ENCODE measurements at regions not wholly inside any gene's neighbourhood (a gene's known extent, or its start where the extent isn't known, plus 50 kb on each side); places are given as distances from the start of the nearest gene placed in this dataset.
A peak's percentile ranks its signal among the peaks of the same experiment; 100 is the strongest.

DNA sequence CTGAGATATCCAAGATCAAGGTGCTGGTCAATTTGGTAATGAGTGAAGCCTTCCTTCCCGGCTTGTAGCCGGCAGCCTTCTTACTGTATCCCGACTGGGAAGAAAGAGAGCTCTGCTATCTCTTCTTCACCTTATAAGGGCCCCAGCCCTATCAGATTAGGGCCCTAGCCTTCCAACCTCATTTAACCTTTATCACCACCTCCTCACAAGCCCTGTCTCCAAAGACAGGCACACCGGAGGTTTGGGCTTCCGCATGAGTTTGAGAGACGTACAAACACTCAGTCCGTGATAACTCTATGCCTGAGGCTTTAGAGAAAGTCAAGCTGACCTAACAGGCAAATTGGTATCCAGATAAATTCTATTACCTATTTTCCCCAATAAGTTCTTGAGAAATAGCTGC lies 243.9 kb downstream of the OPA1 start:
- Histone ChIP-seq H3K27ac (ENCODE audit: low read length) (peak overlapping the region; percentile 14), H3K9me3 (ENCODE audit: control insufficient read depth, low read depth, low read length) (no peaks in the 10 kb centered on the region), H3K27me3 (ENCODE audit: control insufficient read depth, insufficient read depth, low read length) (no peaks in the 10 kb centered on the region), H3K4me1 (ENCODE audit: control insufficient read depth, insufficient read depth, low read length) (peaks cover 36% of the 10 kb centered on the region), H3K36me3 (ENCODE audit: control insufficient read depth, insufficient read depth, low read length) (no peaks in the 10 kb centered on the region), H3K4me3 (ENCODE audit: low read length) (no peak overlapping the region)
- WGBS (ENCODE audit: insufficient coverage, low lambda C conversion rate), result 20% methylated on average over 1 of the region's 7 CpGs
- no peak for DNase-seq

DNA sequence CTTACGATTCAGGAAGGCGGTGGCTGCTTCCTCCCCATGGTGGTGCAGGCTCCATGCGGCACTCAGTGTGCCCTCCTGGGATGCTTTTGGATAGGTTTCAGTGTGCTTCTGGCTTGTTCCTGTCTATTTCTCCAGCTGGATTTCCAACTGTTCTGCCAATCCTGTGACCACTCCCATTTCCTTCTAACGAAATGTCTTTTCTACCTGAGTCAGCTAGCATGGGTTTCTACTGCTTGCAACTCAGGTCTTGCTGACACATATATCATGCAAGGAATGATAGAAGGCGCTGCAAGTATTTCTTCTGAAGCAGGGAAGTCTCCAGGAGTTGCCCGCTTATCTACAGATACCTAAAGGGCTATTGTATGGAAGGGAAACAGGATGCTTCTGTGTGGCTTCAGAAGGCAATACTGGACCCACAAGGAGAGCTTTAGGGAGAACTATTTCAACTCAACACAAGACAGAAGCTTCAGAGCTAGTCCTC lies 244.4 kb downstream of the OPA1 start:
- WGBS (ENCODE audit: insufficient coverage, low lambda C conversion rate), result 100% methylated on average over 1 of the region's 6 CpGs
- Histone ChIP-seq H3K27ac (ENCODE audit: low read length) (peak overlapping the region; percentile 14), H3K4me1 (ENCODE audit: control insufficient read depth, insufficient read depth, low read length) (peaks cover 38% of the 10 kb centered on the region), H3K27me3 (ENCODE audit: control insufficient read depth, insufficient read depth, low read length) (no peaks in the 10 kb centered on the region), H3K9me3 (ENCODE audit: control insufficient read depth, low read depth, low read length) (no peaks in the 10 kb centered on the region), H3K36me3 (ENCODE audit: control insufficient read depth, insufficient read depth, low read length) (no peaks in the 10 kb centered on the region), H3K4me3 (ENCODE audit: low read length) (no peak overlapping the region)
- no peak for DNase-seq

DNA sequence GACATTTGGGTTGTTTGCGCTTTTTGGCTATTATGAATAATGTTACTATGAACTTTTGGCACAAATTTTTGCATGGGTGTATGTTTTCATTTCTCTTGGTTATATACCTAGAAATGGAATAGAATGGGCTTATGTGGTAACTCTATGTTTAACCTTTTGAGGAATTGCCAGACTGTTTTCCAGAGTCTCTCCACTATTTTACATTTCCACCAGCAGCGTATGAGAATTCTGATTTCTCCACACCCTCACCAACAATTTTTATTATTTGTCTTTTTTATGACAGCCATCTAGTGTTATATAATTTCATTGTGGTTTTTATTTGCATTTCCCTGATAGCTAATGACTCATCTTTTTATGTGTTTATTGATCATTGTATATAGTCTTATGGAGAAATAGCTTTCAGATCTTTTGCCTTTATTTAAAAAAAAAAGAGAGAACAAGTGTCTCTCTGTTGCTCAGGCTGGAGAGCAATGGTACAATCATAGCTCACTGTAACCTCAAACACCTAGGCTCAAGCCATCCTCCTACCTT lies 247.2 kb downstream of the OPA1 start:
- Histone ChIP-seq H3K27me3 (ENCODE audit: control insufficient read depth, insufficient read depth, low read length) (no peaks in the 10 kb centered on the region), H3K9me3 (ENCODE audit: control insufficient read depth, low read depth, low read length) (no peaks in the 10 kb centered on the region), H3K27ac (ENCODE audit: low read length) (peak overlapping the region; percentile 87), H3K4me1 (ENCODE audit: control insufficient read depth, insufficient read depth, low read length) (peaks cover 56% of the 10 kb centered on the region), H3K4me3 (ENCODE audit: low read length) (no peak overlapping the region), H3K36me3 (ENCODE audit: control insufficient read depth, insufficient read depth, low read length) (no peaks in the 10 kb centered on the region)
- DNase-seq, result peak in 1 of 2 donors; percentile 52
- WGBS (ENCODE audit: insufficient coverage, low lambda C conversion rate), result 100% methylated on average over 1 of the region's 2 CpGs

DNA sequence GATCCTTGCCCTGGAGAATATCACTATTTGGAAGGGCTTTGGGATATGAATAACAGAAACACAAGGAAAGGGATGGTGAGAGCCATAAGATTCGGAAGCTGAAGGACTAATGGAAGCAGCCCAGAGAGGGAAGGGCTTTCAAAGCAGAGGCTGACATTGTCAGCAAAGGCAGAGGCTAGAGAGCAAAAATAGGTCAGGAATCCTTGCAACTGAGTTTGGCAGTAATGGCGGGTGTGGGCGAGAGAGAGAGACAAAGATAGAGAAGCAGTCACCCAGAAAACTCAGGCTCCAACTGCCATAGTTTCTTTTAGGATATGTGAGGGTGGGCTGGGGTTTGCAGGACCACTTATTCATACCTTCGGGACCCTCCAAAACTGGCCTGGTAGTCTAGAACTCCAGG lies 248.6 kb downstream of the OPA1 start:
- Histone ChIP-seq H3K9me3 (ENCODE audit: control insufficient read depth, low read depth, low read length) (no peaks in the 10 kb centered on the region), H3K27ac (ENCODE audit: low read length) (peak overlapping the region; percentile 87), H3K4me1 (ENCODE audit: control insufficient read depth, insufficient read depth, low read length) (peaks cover 66% of the 10 kb centered on the region), H3K4me3 (ENCODE audit: low read length) (no peak overlapping the region), H3K27me3 (ENCODE audit: control insufficient read depth, insufficient read depth, low read length) (no peaks in the 10 kb centered on the region), H3K36me3 (ENCODE audit: control insufficient read depth, insufficient read depth, low read length) (no peaks in the 10 kb centered on the region)
- no CpG with 5 or more reads among the region's 4 CpGs for WGBS (ENCODE audit: insufficient coverage, low lambda C conversion rate)
- no peak for DNase-seq

- Histone ChIP-seq H3K36me3 (ENCODE audit: control insufficient read depth, insufficient read depth, low read length) (no peaks in the 10 kb centered on the region), H3K4me1 (ENCODE audit: control insufficient read depth, insufficient read depth, low read length) (peaks cover 67% of the 10 kb centered on the region), H3K9me3 (ENCODE audit: control insufficient read depth, low read depth, low read length) (no peaks in the 10 kb centered on the region), H3K4me3 (ENCODE audit: low read length) (no peak overlapping the region), H3K27me3 (ENCODE audit: control insufficient read depth, insufficient read depth, low read length) (no peaks in the 10 kb centered on the region), H3K27ac (ENCODE audit: low read length) (peak overlapping the region; percentile 87)
- no CpG with 5 or more reads among the region's 16 CpGs for WGBS (ENCODE audit: insufficient coverage, low lambda C conversion rate)
- peak; percentile 37 to 68 for DNase-seq
Observed at GRCh38 chr3:193842029-193842798, 249.2 kb downstream of the OPA1 start.

DNA sequence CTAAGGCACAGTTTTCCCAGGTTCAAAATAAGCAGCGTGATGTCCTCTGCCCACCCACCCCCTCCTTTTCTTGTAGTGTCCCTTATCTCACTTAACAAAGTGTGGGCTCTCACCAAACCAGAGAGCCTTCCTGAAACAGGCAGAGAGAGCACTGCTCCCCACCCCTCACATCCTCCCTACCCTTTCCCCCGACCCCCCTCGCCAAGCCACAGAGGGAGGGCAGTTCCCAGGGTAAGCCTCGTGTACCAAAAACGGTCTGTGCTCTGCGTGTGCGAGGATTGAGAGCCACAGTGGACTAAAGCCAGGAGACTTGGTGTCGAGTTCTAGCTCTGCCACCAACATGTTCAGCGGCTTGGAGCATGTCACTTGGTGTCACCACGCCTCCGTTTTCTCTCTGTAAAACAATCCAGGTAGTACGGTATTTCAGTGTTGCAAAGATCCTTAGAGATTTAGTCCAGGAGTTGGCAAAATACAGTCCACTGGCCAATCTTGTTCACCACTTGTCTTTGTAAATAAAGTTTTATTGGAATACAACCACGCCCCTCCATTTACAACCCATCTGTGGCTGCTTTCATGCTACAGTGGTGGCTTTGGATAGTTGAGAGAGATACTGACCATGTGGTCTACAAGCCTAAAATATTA lies 249.9 kb downstream of the OPA1 start:
- no peaks in the 10 kb centered on the region for H3K27me3 ChIP-seq (ENCODE audit: control insufficient read depth, insufficient read depth, low read length)
- 60% methylated on average over 1 of the region's 13 CpGs for WGBS (ENCODE audit: insufficient coverage, low lambda C conversion rate)
- no peaks in the 10 kb centered on the region for H3K36me3 ChIP-seq (ENCODE audit: control insufficient read depth, insufficient read depth, low read length)
- H3K27ac ChIP-seq (ENCODE audit: low read length), result peak overlapping the region; percentile 87
- peak in 1 of 2 donors; percentile 56 for DNase-seq
- H3K9me3 ChIP-seq (ENCODE audit: control insufficient read depth, low read depth, low read length), result no peaks in the 10 kb centered on the region
- peaks cover 73% of the 10 kb centered on the region for H3K4me1 ChIP-seq (ENCODE audit: control insufficient read depth, insufficient read depth, low read length)
- no peak overlapping the region for H3K4me3 ChIP-seq (ENCODE audit: low read length)

- Histone ChIP-seq H3K36me3 (ENCODE audit: control insufficient read depth, insufficient read depth, low read length) (no peaks in the 10 kb centered on the region), H3K4me3 (ENCODE audit: low read length) (no peak overlapping the region), H3K9me3 (ENCODE audit: control insufficient read depth, low read depth, low read length) (no peaks in the 10 kb centered on the region), H3K27ac (ENCODE audit: low read length) (peak overlapping the region; percentile 87), H3K27me3 (ENCODE audit: control insufficient read depth, insufficient read depth, low read length) (no peaks in the 10 kb centered on the region), H3K4me1 (ENCODE audit: control insufficient read depth, insufficient read depth, low read length) (peaks cover 73% of the 10 kb centered on the region)
- WGBS (ENCODE audit: insufficient coverage, low lambda C conversion rate), result no CpG with 5 or more reads among the region's 5 CpGs
- DNase-seq, result peak; percentile 89 to 97
Observed at GRCh38 chr3:193843474-193844301, 250.7 kb downstream of the OPA1 start.

DNA sequence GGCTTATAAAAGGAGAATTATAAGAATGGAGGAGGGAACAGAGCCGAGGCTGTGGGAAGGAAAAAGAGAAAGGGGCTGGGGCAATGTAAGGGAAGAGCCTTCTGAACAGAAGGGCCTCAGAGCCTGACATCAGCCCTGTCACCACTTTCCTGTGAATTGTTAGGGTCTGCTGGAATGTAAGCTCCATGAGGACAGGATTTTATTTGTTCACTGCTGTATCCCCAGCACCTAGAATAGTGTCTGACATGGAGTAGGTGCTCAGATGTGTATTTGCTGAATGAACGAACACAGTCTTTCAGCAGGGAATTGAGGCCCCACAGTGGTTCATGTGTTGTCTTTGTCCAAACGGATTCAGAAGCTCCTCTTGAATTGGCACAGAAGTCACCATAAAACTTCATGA lies 251.5 kb downstream of the OPA1 start:
- Histone ChIP-seq H3K4me1 (ENCODE audit: control insufficient read depth, insufficient read depth, low read length) (peaks cover 73% of the 10 kb centered on the region), H3K27ac (ENCODE audit: low read length) (peak overlapping the region; percentile 87), H3K27me3 (ENCODE audit: control insufficient read depth, insufficient read depth, low read length) (no peaks in the 10 kb centered on the region), H3K4me3 (ENCODE audit: low read length) (no peak overlapping the region), H3K36me3 (ENCODE audit: control insufficient read depth, insufficient read depth, low read length) (no peaks in the 10 kb centered on the region), H3K9me3 (ENCODE audit: control insufficient read depth, low read depth, low read length) (no peaks in the 10 kb centered on the region)
- WGBS (ENCODE audit: insufficient coverage, low lambda C conversion rate), result no CpG with 5 or more reads among the region's 3 CpGs
- DNase-seq, result no peak

DNA sequence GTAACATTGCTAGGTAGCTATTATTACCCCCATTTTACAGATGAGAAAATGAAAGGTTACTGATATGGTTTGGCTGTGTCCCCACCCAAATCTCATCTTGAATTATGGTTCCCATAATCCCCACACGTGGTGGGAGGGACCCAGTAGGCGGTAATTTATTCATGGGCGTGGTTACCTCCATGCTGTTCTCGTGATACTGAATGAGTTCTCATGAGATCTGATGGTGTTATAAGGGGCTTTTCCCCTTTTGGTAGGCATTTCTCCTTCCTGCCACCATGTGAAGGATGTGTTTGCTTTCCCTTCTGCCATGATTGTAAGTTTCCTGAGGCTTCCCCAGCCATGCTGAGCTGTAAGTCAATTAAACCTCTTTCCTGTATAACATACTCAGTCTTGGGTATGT lies 252.1 kb downstream of the OPA1 start:
- no peaks in the 10 kb centered on the region for H3K9me3 ChIP-seq (ENCODE audit: control insufficient read depth, low read depth, low read length)
- WGBS (ENCODE audit: insufficient coverage, low lambda C conversion rate), result no CpG with 5 or more reads among the region's 4 CpGs
- H3K36me3 ChIP-seq (ENCODE audit: control insufficient read depth, insufficient read depth, low read length), result no peaks in the 10 kb centered on the region
- no peak for DNase-seq
- no peaks in the 10 kb centered on the region for H3K27me3 ChIP-seq (ENCODE audit: control insufficient read depth, insufficient read depth, low read length)
- H3K4me1 ChIP-seq (ENCODE audit: control insufficient read depth, insufficient read depth, low read length), result peaks cover 73% of the 10 kb centered on the region
- H3K27ac ChIP-seq (ENCODE audit: low read length), result peak overlapping the region; percentile 87
- no peak overlapping the region for H3K4me3 ChIP-seq (ENCODE audit: low read length)

GRCh38 chr3:193846569-193846968 lies 253.6 kb downstream of the OPA1 start:
- peak overlapping the region; percentile 79 for H3K27ac ChIP-seq (ENCODE audit: low read length)
- 100% methylated on average over 1 of the region's 2 CpGs for WGBS (ENCODE audit: insufficient coverage, low lambda C conversion rate)

More at GRCh38 chr3:193846569-193846968, 253.6 kb downstream of the OPA1 start:
- Histone ChIP-seq H3K9me3 (ENCODE audit: control insufficient read depth, low read depth, low read length) (no peaks in the 10 kb centered on the region), H3K4me1 (ENCODE audit: control insufficient read depth, insufficient read depth, low read length) (peaks cover 61% of the 10 kb centered on the region), H3K4me3 (ENCODE audit: low read length) (no peak overlapping the region), H3K27me3 (ENCODE audit: control insufficient read depth, insufficient read depth, low read length) (no peaks in the 10 kb centered on the region), H3K36me3 (ENCODE audit: control insufficient read depth, insufficient read depth, low read length) (no peaks in the 10 kb centered on the region)
- peak in 1 of 2 donors; percentile 18 for DNase-seq

Data from large intestine (tissue), 3 donors.